H1 (cell line): ENCODE measurements at regions not wholly inside any gene's neighbourhood (a gene's known extent, or its start where the extent isn't known, plus 50 kb on each side); places are given as distances from the start of the nearest gene placed in this dataset.

Experiments
- RNF2 ChIP-seq: fragments of 200-900, 300-1000 bp; sonication (generic); IDR thresholded peaks from 2 replicates; pipeline ENCODE4 v1.7.1; 2016; ENCODE audit warnings: borderline replicate concordance, low read depth, mild to moderate bottlenecking, antibody characterized with exemption, low read length; ENCODE audit not compliant: poor library complexity, severe bottlenecking; ENCODE audit errors: missing control alignments

GRCh38 chr13:73292127-73292526 lies 233.3 kb downstream of the KLF5 start (continued):
- TF ChIP-seq RNF2: no peak
